WTC11 (cell line): ENCODE measurements at regions not wholly inside any gene's neighbourhood (a gene's known extent, or its start where the extent isn't known, plus 50 kb on each side); places are given as distances from the start of the nearest gene placed in this dataset.

Experiments used
- ATAC-seq: fragments of 200-7000 bp; cut with Tn5 transposase; 2 replicates; pipeline ENCODE4 v1.10.0; 2021; ENCODE audit warnings: mild to moderate bottlenecking, moderate library complexity
- CTCF ChIA-PET: fragments of 300-600 bp; sonication (Branson Sonifier 250); formaldehyde crosslinking; loops from one replicate; lab custom pipeline; 2021; ENCODE audit warnings: antibody characterized with exemption; lab: Charles Lee
- POLR2A ChIA-PET: fragments of 350-600 bp; sonication (Branson Sonifier 250); formaldehyde crosslinking; loops from one replicate; lab custom pipeline; 2021; ENCODE audit warnings: antibody characterized with exemption; lab: Charles Lee
- DNase-seq: peaks from one replicate; pipeline ENCODE4 v3.0.0; 2021; ENCODE audit warnings: low spot score
- H3K27ac Mint-ChIP-seq: 2 replicates; pipeline ENCODE4 v1.8.0; 2021; ENCODE audit warnings: mixed read lengths
- H3K27me3 Mint-ChIP-seq: 2 replicates; pipeline ENCODE4 v1.8.0; 2021; ENCODE audit warnings: low read depth, mild to moderate bottlenecking, moderate library complexity, mixed read lengths
- H3K36me3 Mint-ChIP-seq: 2 replicates; pipeline ENCODE4 v1.8.0; 2021; ENCODE audit warnings: mixed read lengths
- H3K4me1 Mint-ChIP-seq: 2 replicates; pipeline ENCODE4 v1.8.0; 2022; ENCODE audit warnings: mixed read lengths
- H3K4me3 Mint-ChIP-seq: 2 replicates; pipeline ENCODE4 v1.8.0; 2021; ENCODE audit warnings: mild to moderate bottlenecking, moderate library complexity, mixed read lengths
- H3K9me3 Mint-ChIP-seq: 2 replicates; pipeline ENCODE4 v1.8.0; 2021; ENCODE audit warnings: mixed read lengths
- CDX4 ChIP-seq: fragments of 250-450 bp; sonication (Bioruptor Pico); IDR thresholded peaks from 2 replicates; pipeline ENCODE4 v1.9.0; 2021; ENCODE audit warnings: moderate library complexity, mild to moderate bottlenecking, inconsistent platforms, borderline replicate concordance
- CREB1 ChIP-seq: sonication (generic); formaldehyde crosslinking; IDR thresholded peaks from 2 replicates; pipeline ENCODE4 v1.8.0; 2023; ENCODE audit warnings: mild to moderate bottlenecking, missing genetic modification reagents
- E2F1 ChIP-seq: sonication (generic); formaldehyde crosslinking; IDR thresholded peaks from 2 replicates; pipeline ENCODE4 v1.8.0; 2022; ENCODE audit warnings: mild to moderate bottlenecking, missing genetic modification reagents
- E2F4 ChIP-seq: sonication (generic); formaldehyde crosslinking; IDR thresholded peaks from 2 replicates; pipeline ENCODE4 v1.8.1; 2022; ENCODE audit warnings: low read depth, mild to moderate bottlenecking, moderate library complexity, missing genetic modification reagents, borderline replicate concordance
- EMX1 ChIP-seq: fragments of 250-450 bp; sonication (Bioruptor Pico); IDR thresholded peaks from 2 replicates; pipeline ENCODE4 v1.8.0; 2021; ENCODE audit warnings: mild to moderate bottlenecking
- ERG ChIP-seq: fragments of 250-450 bp; sonication (Bioruptor Pico); IDR thresholded peaks from 2 replicates; pipeline ENCODE4 v1.8.0; 2021; ENCODE audit warnings: mild to moderate bottlenecking
- ETV6 ChIP-seq: sonication (generic); formaldehyde crosslinking; IDR thresholded peaks from 2 replicates; pipeline ENCODE4 v1.8.1; 2022; ENCODE audit warnings: mild to moderate bottlenecking, missing genetic modification reagents
- GRHL2 ChIP-seq: fragments of 250-450 bp; sonication (Bioruptor Pico); IDR thresholded peaks from 2 replicates; pipeline ENCODE4 v1.8.0; 2022; ENCODE audit warnings: mild to moderate bottlenecking, moderate library complexity; ENCODE audit not compliant: insufficient replicate concordance, severe bottlenecking
- HMGA2 ChIP-seq: fragments of 250-450 bp; sonication (Bioruptor Pico); IDR thresholded peaks from 2 replicates; pipeline ENCODE4 v1.4.0; 2021; ENCODE audit warnings: mild to moderate bottlenecking, moderate library complexity
- HMGXB4 ChIP-seq: sonication (generic); formaldehyde crosslinking; IDR thresholded peaks from 2 replicates; pipeline ENCODE4 v1.8.1; 2023; ENCODE audit warnings: mild to moderate bottlenecking, moderate library complexity, missing genetic modification reagents
- IRF1 ChIP-seq: sonication (generic); formaldehyde crosslinking; IDR thresholded peaks from 2 replicates; pipeline ENCODE4 v1.8.0; 2023; ENCODE audit warnings: missing genetic modification reagents
- RORB ChIP-seq: fragments of 250-450 bp; sonication (Bioruptor Pico); IDR thresholded peaks from 2 replicates; pipeline ENCODE4 v1.9.0; 2021; ENCODE audit warnings: mild to moderate bottlenecking
- TP53 ChIP-seq: sonication (generic); formaldehyde crosslinking; IDR thresholded peaks from 2 replicates; pipeline ENCODE4 v1.8.1; 2023; ENCODE audit warnings: mild to moderate bottlenecking, missing genetic modification reagents
- ZBTB21 ChIP-seq: sonication (generic); formaldehyde crosslinking; IDR thresholded peaks from 2 replicates; pipeline ENCODE4 v1.8.1; 2023; ENCODE audit warnings: mild to moderate bottlenecking, missing genetic modification reagents, borderline replicate concordance
- ZNF532 ChIP-seq: fragments of 250-450 bp; sonication (Bioruptor Pico); IDR thresholded peaks from 2 replicates; pipeline ENCODE4 v1.9.0; 2021; ENCODE audit warnings: mild to moderate bottlenecking, borderline replicate concordance

GRCh38 chr10:65149878-65150277 lies 1628.7 kb downstream of the REEP3 start:
- H3K4me1 Mint-ChIP-seq, result no peaks in the 10 kb centered on the region
- no peaks in the 10 kb centered on the region for H3K27me3 Mint-ChIP-seq
- no peak overlapping the region for H3K27ac Mint-ChIP-seq
- no peak overlapping the region for H3K4me3 Mint-ChIP-seq
- ATAC-seq (no peak), DNase-seq (no peak)
- no peak for TF ChIP-seq IRF1 (CRISPR knock-in tag)
- no peak for TF ChIP-seq CDX4 (CRISPR knock-in tag)
- no peak for TF ChIP-seq EMX1 (CRISPR knock-in tag)
- TF ChIP-seq TP53 (CRISPR knock-in tag), result no peak
- TF ChIP-seq ZBTB21 (CRISPR knock-in tag), result no peak
- TF ChIP-seq ERG (CRISPR knock-in tag), result no peak
- TF ChIP-seq CREB1, result no peak
- ChIA-PET POLR2A (no interaction called here), CTCF (no interaction called here)
- H3K9me3 Mint-ChIP-seq, result 0 out of 2 replicates have a peak, but pooled peaks cover 3% of the 10 kb centered on the region
- H3K36me3 Mint-ChIP-seq, result no peaks in the 10 kb centered on the region

GRCh38 chr10:65166272-65166671 lies 1645.1 kb downstream of the REEP3 start:
- H3K4me1 Mint-ChIP-seq, result peaks cover 2% of the 10 kb centered on the region; the same call in 1 of the 2 replicates
- POLR2A ChIA-PET, result interaction anchor here (0.6 kb wide), 1 partner anchor 47 kb away, joined by 6 read pairs; no protein-coding TSS in a partner anchor
- CTCF ChIA-PET, result no interaction called here
- no peak for TF ChIP-seq GRHL2 (CRISPR knock-in tag)
- TF ChIP-seq E2F4 (CRISPR knock-in tag), result no peak
- TF ChIP-seq E2F1, result no peak
- TF ChIP-seq HMGXB4, result no peak
- no peak for TF ChIP-seq RORB (CRISPR knock-in tag)
- no peak for TF ChIP-seq ZNF532 (CRISPR knock-in tag)
- no peak for TF ChIP-seq ETV6 (CRISPR knock-in tag)
- TF ChIP-seq HMGA2 (CRISPR knock-in tag), result no peak
- ATAC-seq (no peak), DNase-seq (no peak)
- H3K36me3 Mint-ChIP-seq, result no peaks in the 10 kb centered on the region
- H3K4me3 Mint-ChIP-seq, result no peak overlapping the region
- no peaks in the 10 kb centered on the region for H3K27me3 Mint-ChIP-seq
- H3K27ac Mint-ChIP-seq, result no peak overlapping the region
- H3K9me3 Mint-ChIP-seq, result peaks cover 19% of the 10 kb centered on the region; the same call in 1 of the 2 replicates
